IMR-90 (cell line): ENCODE measurements at regions not wholly inside any gene's neighbourhood (a gene's known extent, or its start where the extent isn't known, plus 50 kb on each side); places are given as distances from the start of the nearest gene placed in this dataset.

ENCODE experiments used
- ATAC-seq: fragments of 200-7000 bp; cut with Tn5 transposase; 2 replicates; pipeline ENCODE4 v1.9.1; 2020; ENCODE audit warnings: low read depth, mild to moderate bottlenecking, moderate library complexity
- BruUV-seq: library from RNA; stranded (reverse); fragments of 400-500 nt; replicated peaks from 2 replicates; lab custom pipeline; 2021; lab: Mats Ljungman, UMichigan
- CTCF ChIA-PET: fragments of 300-600 bp; formaldehyde crosslinking; extraction: SDS; loops from one replicate; lab custom pipeline; 2021; ENCODE audit warnings: antibody characterized with exemption; lab: Yijun Ruan, JAX
- POLR2A ChIA-PET: fragments of 300-600 bp; sonication (Branson Sonifier 250); formaldehyde crosslinking; loops from one replicate; lab custom pipeline; 2022; ENCODE audit warnings: antibody characterized with exemption; ENCODE audit not compliant: unreplicated experiment; lab: Charles Lee
- DNase-seq: peaks from one replicate; pipeline ENCODE4 v3.0.0; 2013
- H2AFZ ChIP-seq: replicated peaks from 2 replicates; pipeline ENCODE3; 2013; ENCODE audit warnings: low read length, mild to moderate bottlenecking; ENCODE audit not compliant: poor library complexity
- H2AK5ac ChIP-seq: 2 replicates; pipeline ENCODE4 v1.6.1; 2013; ENCODE audit warnings: low read depth, low read length, inconsistent platforms
- H2AK9ac ChIP-seq: replicated peaks from 2 replicates; pipeline ENCODE3; 2013; ENCODE audit warnings: mild to moderate bottlenecking, low read depth, low read length, moderate library complexity; ENCODE audit not compliant: poor library complexity
- H2BK120ac ChIP-seq: 2 replicates; pipeline ENCODE4 v1.6.1; 2013; ENCODE audit warnings: low read depth, low read length, inconsistent platforms
- H2BK15ac ChIP-seq: 3 replicates; pipeline ENCODE4 v1.6.1; 2013; ENCODE audit warnings: low read depth, low read length, inconsistent platforms
- H2BK20ac ChIP-seq: 2 replicates; pipeline ENCODE4 v1.6.1; 2013; ENCODE audit warnings: low read depth, mild to moderate bottlenecking, inconsistent platforms, low read length, moderate library complexity
- H2BK5ac ChIP-seq: 2 replicates; pipeline ENCODE4 v1.6.1; 2013; ENCODE audit warnings: mild to moderate bottlenecking, low read depth, low read length, inconsistent platforms; ENCODE audit not compliant: poor library complexity, severe bottlenecking
- H3K14ac ChIP-seq: replicated peaks from 2 replicates; pipeline ENCODE4 v1.6.1; 2013; ENCODE audit warnings: low read depth, low read length, inconsistent platforms
- H3K18ac ChIP-seq: 2 replicates; pipeline ENCODE4 v1.6.1; 2013; ENCODE audit warnings: low read depth, low read length, control low read depth
- H3K23ac ChIP-seq: 2 replicates; pipeline ENCODE4 v1.6.1; 2013; ENCODE audit warnings: low read depth, low read length, inconsistent platforms
- H3K27ac ChIP-seq: 2 replicates; pipeline ENCODE4 v1.5.1; 2013; ENCODE audit warnings: mild to moderate bottlenecking, control low read depth, low read length; ENCODE audit not compliant: insufficient read depth
- H3K27me3 ChIP-seq: 2 replicates; pipeline ENCODE4 v1.6.1; 2013; ENCODE audit warnings: low read length; ENCODE audit not compliant: control insufficient read depth, insufficient read depth
- H3K36me3 ChIP-seq: 2 replicates; pipeline ENCODE4 v1.6.1; 2013; ENCODE audit warnings: low read length, mixed read lengths; ENCODE audit not compliant: control insufficient read depth, insufficient read depth
- H3K4ac ChIP-seq: 2 replicates; pipeline ENCODE4 v1.6.1; 2013; ENCODE audit warnings: low read depth, low read length, inconsistent platforms
- H3K4me1 ChIP-seq: 2 replicates; pipeline ENCODE4 v1.6.1; 2013; ENCODE audit warnings: low read length, mixed read lengths; ENCODE audit not compliant: control insufficient read depth, insufficient read depth
- H3K4me2 ChIP-seq: 2 replicates; pipeline ENCODE4 v1.6.1; 2013; ENCODE audit warnings: low read depth, mild to moderate bottlenecking, control low read depth, low read length, moderate library complexity
- H3K4me3 ChIP-seq: 2 replicates; pipeline ENCODE4 v1.5.1; 2013; ENCODE audit warnings: low read depth, mild to moderate bottlenecking, control low read depth, low read length, moderate library complexity; ENCODE audit not compliant: insufficient read depth
- H3K56ac ChIP-seq: 2 replicates; pipeline ENCODE4 v1.6.1; 2013; ENCODE audit warnings: low read length, inconsistent platforms; ENCODE audit not compliant: insufficient read depth; ENCODE audit errors: extremely low read depth
- H3K79me1 ChIP-seq, 2 experiments: 2 replicates each; pipeline ENCODE4 v1.6.1; 2013; ENCODE audit warnings: low read length in 2 of 2, inconsistent platforms in 1 of 2, low read depth in 1 of 2
- H3K9ac ChIP-seq: 2 replicates; pipeline ENCODE4 v1.6.1; 2013; ENCODE audit warnings: low read depth, low read length, control low read depth
- H3K9me1 ChIP-seq: 2 replicates; pipeline ENCODE4 v1.6.1; 2013; ENCODE audit warnings: low read length, inconsistent platforms; ENCODE audit not compliant: insufficient read depth
- H3K9me3 ChIP-seq: 2 replicates; pipeline ENCODE4 v1.6.1; 2013; ENCODE audit warnings: low read length; ENCODE audit not compliant: control insufficient read depth, insufficient read depth
- H4K20me1 ChIP-seq: 2 replicates; pipeline ENCODE4 v1.6.1; 2013; ENCODE audit warnings: low read length, inconsistent platforms; ENCODE audit not compliant: insufficient read depth
- H4K5ac ChIP-seq: 2 replicates; pipeline ENCODE4 v1.6.1; 2013; ENCODE audit warnings: mild to moderate bottlenecking, low read depth, low read length, control low read depth
- H4K8ac ChIP-seq, 2 experiments: 2 replicates each; pipeline ENCODE4 v1.6.1; 2013; ENCODE audit warnings: low read depth in 2 of 2, low read length in 2 of 2, control low read depth in 1 of 2, inconsistent platforms in 1 of 2
- H4K91ac ChIP-seq: 2 replicates; pipeline ENCODE4 v1.6.1; 2013; ENCODE audit warnings: low read depth, low read length, inconsistent platforms; ENCODE audit not compliant: insufficient read depth
- BHLHE40 ChIP-seq: fragments of 150-350 bp; IDR thresholded peaks from 2 replicates; pipeline ENCODE4 v1.6.1; 2016; ENCODE audit warnings: mild to moderate bottlenecking, low read depth, low read length
- CTCF ChIP-seq: conservative IDR thresholded peaks from 2 replicates; pipeline ENCODE4 v1.5.1; 2012; ENCODE audit warnings: mild to moderate bottlenecking, low read depth, low read length, improper control_type of control experiment
- FOS ChIP-seq: fragments of 150-350 bp; IDR thresholded peaks from 2 replicates; pipeline ENCODE4 v1.6.1; 2016; ENCODE audit warnings: low read depth, low read length
- MXI1 ChIP-seq: IDR thresholded peaks from 2 replicates; pipeline ENCODE4 v1.6.1; 2012; ENCODE audit warnings: low read depth, mild to moderate bottlenecking, low read length, moderate library complexity, borderline replicate concordance
- RAD21 ChIP-seq: IDR thresholded peaks from 2 replicates; pipeline ENCODE4 v1.6.1; 2012; ENCODE audit warnings: low read length, improper control_type of control experiment
- RFX5 ChIP-seq: IDR thresholded peaks from 2 replicates; pipeline ENCODE4 v1.8.0; 2012; ENCODE audit warnings: low read depth, mild to moderate bottlenecking, low read length, moderate library complexity
- USF2 ChIP-seq: fragments of 150-350 bp; IDR thresholded peaks from 2 replicates; pipeline ENCODE4 v1.6.1; 2017; ENCODE audit warnings: mild to moderate bottlenecking, antibody characterized with exemption, low read length, low read depth
- WGBS, 2 experiments: methylation state at CpG; one replicate each; pipeline versions ENCODE4 v1.1.5 to v1.1.7; 2013; ENCODE audit warnings: missing lambda C conversion rate in 2 of 2; ENCODE audit not compliant: insufficient read length in 1 of 2; ENCODE audit errors: extremely low coverage in 2 of 2; 5-methylcytosine and 5-hydroxymethylcytosine counted together
- dilution Hi-C: fragments of 300-500 bp; cut with HindIII; formaldehyde crosslinking; loops from one replicate; pipeline ENCODE4 v1.14.3; 2018; ENCODE audit warnings: low sequenced_read_pairs; ENCODE audit not compliant: unreplicated experiment
- in situ Hi-C: fragments of 300-500 bp; cut with MboI; formaldehyde crosslinking; loops from 3 replicates; pipeline ENCODE4 v1.14.3; 2019; ENCODE audit warnings: low sequenced_read_pairs, inconsistent platforms, mixed read lengths
- intact Hi-C: fragments of 100-400 bp; cut with micrococcal nuclease; formaldehyde crosslinking; loops from 2 replicates; pipeline ENCODE4 v1.10.0; 2022

GRCh38 chr5:27590503-27590902 is 552.1 kb upstream of the CDH9 start:
- POLR2A ChIA-PET = no interaction called here

More at GRCh38 chr5:27590503-27590902, 552.1 kb upstream of the CDH9 start:
- Histone ChIP-seq H3K4me3 (no peak overlapping the region), H3K18ac (no peak overlapping the region), H3K56ac (no peak overlapping the region), H2BK120ac (no peak overlapping the region), H3K14ac (no peak overlapping the region), H2BK5ac (no peak overlapping the region), H3K27ac (no peak overlapping the region), H4K91ac (no peak overlapping the region), H3K4me2 (no peak overlapping the region), H2BK15ac (no peak overlapping the region), H3K4ac (no peak overlapping the region), H4K8ac (no peak overlapping the region), H3K9me1 (no peaks in the 10 kb centered on the region), H3K36me3 (no peaks in the 10 kb centered on the region), H3K9me3 (peaks cover 7% of the 10 kb centered on the region), H2AFZ (peak overlapping the region; percentile 21), H3K79me1 (no peaks in the 10 kb centered on the region), H4K20me1 (no peaks in the 10 kb centered on the region), H2AK5ac (no peak overlapping the region), H2AK9ac (no peak overlapping the region), H2BK20ac (no peak overlapping the region), H3K23ac (no peak overlapping the region), H3K9ac (no peak overlapping the region), H3K27me3 (no peaks in the 10 kb centered on the region), H4K5ac (no peak overlapping the region), H3K4me1 (no peaks in the 10 kb centered on the region)
- TF ChIP-seq FOS (no peak), BHLHE40 (no peak), RFX5 (no peak), RAD21 (no peak), MXI1 (no peak), CTCF (no peak), USF2 (no peak)
- no peak for DNase-seq
- 67% methylated on average over 2 of the region's 6 CpGs; no CpG with 5 or more reads in 1 of the 2 experiments for WGBS, 2 experiments
- CTCF ChIA-PET = no interaction called here
- BruUV-seq = no TSS peak
- dilution Hi-C loops = no loop called here
- intact Hi-C loops = no loop called here
- in situ Hi-C loops = no loop called here
- ATAC-seq = no peak
